GM12872 (cell line): ENCODE measurements at regions not wholly inside any gene's neighbourhood (a gene's known extent, or its start where the extent isn't known, plus 50 kb on each side); places are given as distances from the start of the nearest gene placed in this dataset.

Experiments used
- TF ChIP-seq, protein P1 (sequence below): IDR thresholded peaks from 3 replicates; pipeline ENCODE4 v1.5.1; 2011; ENCODE audit warnings: low read depth, mild to moderate bottlenecking, low read length, moderate library complexity; ENCODE audit not compliant: insufficient read depth

DNA sequence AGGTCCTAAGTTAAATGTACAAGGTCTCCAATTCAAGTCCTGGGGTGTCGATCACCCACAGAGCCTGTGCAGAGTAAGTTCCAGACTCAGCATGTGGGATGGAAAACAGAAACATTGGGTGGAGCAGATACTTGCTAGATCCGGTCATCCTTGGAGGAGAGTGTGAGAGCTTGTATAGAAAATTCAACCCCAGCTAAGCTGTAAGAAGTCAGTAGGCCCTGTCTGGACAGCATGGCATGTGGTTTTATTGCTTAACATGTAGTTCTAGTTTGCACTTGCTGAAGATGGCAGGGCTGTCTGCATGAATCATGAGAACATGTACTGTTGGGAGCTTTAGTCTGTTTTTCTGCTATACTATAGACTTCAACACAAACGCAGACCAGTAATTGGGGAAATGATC is 189.6 kb upstream of the RMP24 start:
- TF ChIP-seq, protein P1, sequence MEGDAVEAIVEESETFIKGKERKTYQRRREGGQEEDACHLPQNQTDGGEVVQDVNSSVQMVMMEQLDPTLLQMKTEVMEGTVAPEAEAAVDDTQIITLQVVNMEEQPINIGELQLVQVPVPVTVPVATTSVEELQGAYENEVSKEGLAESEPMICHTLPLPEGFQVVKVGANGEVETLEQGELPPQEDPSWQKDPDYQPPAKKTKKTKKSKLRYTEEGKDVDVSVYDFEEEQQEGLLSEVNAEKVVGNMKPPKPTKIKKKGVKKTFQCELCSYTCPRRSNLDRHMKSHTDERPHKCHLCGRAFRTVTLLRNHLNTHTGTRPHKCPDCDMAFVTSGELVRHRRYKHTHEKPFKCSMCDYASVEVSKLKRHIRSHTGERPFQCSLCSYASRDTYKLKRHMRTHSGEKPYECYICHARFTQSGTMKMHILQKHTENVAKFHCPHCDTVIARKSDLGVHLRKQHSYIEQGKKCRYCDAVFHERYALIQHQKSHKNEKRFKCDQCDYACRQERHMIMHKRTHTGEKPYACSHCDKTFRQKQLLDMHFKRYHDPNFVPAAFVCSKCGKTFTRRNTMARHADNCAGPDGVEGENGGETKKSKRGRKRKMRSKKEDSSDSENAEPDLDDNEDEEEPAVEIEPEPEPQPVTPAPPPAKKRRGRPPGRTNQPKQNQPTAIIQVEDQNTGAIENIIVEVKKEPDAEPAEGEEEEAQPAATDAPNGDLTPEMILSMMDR, result no peak

DNA sequence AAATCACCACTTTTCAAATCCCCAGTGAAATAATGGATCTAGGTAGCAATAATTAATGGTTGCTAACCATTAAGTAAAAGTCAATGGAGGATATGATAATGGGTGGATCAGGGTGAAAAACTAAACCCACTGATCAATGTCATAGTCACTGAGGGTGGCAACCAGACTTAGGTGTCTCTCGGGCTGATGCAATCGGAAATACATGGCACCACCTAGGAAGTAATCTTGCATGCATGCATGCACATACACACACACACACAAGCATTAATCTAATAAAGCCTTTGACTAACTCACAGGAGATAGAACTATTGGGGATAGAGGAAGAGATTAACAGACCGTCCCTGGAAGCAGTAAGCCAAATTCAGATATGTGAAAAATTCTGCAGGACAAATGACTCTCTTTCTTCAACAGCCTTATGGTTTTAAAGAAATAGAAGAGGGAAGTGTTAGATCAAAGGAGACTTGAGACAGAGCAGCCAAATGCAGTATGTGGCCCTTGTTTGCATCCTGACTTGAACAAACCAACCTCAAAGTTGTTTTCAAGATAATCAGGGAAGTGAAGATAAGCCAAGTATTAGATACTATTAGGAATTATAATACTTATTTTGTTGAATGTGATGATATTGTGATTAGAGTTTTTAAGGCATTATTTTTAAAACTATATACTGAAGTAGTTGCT is 186.0 kb upstream of the RMP24 start:
- TF ChIP-seq, protein P1, result no peak

DNA sequence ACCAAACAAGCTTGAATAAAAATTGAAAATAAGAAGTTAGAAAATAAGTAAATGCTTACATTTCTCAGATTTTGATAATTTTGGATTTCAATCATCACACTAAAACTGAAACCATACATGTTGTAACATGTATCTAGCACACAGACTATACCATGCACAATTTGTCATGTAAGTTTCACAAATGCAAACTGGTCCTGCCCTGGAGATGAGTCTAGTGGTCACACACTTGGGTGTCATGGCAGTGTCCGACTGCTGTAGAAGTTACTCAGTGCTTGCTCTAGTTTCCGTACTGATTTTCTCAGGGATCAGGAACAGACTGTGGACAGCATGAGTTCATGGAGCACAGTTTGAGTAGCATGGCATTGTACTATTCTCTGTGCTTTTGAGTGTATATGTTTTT is 182.9 kb upstream of the RMP24 start:
- TF ChIP-seq, protein P1, result no peak

DNA sequence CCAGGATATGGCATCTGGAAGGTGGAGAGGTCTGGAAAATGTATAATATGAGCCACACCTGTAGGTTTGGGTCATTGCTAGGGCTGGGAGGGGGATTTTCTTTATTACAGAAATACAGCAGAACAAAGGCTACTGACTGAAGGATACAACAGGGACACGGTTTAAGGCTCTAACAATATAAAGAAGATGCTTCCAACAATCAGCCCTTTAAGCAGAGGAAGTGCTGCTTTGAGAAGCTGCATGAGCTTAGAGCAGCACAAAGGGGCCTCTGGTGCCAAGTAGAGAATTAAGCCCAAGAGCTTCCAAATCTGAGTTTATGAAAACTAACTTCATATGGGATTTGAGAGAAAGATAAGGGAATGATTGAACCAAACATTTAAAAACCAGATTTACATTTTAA is 174.5 kb upstream of the RMP24 start:
- TF ChIP-seq, protein P1, result no peak

DNA sequence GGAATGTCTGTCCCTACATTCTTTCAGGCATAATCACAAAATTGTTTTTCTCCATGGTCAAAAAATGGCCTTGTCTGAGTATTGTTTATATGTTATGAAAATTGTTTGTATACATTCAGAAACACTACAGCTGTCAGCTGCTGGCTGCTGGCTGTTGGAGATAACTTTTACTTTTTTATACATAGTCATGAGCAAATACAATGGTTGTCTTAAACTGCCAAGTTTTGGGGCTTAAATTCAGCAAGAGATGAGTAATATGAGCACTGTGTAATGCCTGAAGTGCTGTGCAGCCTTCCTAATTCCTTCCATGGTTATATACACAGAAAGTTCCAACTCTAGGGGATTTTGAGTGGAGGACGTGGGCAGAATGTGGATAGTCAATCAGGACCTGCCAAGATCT is 168.9 kb upstream of the RMP24 start:
- TF ChIP-seq, protein P1, result no peak

DNA sequence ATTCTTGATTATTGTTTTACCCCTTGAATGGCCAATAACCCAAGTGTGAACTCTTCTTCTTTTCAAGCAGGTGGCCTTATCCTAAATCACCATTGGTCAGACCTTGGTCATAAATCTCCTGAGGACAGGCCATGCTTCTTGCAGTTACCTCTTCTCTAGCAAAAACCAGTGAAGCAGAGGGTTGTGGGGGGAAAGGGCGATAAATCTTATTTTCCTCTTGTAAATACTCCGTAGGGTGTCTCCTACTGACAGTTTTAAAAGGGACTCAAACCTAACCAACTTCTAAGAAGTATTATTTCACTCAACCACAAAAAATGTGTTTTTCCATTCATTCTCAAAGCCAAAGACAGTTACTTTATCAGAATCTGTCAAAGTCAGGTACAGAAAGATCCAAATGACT is 168.1 kb upstream of the RMP24 start:
- TF ChIP-seq, protein P1, result no peak

DNA sequence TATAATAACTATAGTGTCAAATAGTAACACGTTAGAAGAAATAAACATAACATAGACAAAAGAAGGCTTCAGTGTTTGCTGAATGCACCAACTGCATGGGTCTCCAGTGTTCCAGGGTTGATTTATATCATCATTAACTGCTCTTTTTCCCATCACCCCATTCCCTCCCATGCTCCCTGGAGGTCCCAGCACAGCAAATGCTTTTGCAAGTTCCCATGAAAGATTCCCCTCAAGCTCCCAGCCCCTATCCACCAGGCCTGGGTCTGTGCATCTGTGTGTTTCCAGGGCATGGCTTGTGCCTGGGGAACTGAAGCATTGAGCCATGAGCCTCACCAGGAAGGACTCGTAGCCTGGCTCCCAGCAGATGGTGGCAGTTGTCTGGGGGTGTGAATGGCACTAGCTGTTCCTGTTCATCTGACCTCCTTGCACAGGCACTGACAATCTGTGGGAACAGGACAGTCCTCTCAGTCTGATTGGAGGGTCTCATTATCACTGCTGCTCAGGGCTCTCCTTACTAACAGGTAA is 164.6 kb upstream of the RMP24 start:
- TF ChIP-seq, protein P1, result no peak
